Astrocyte (in vitro differentiated cells and primary cell): ENCODE measurements at regions not wholly inside any gene's neighbourhood (a gene's known extent, or its start where the extent isn't known, plus 50 kb on each side); places are given as distances from the start of the nearest gene placed in this dataset.

Source experiments
- DNase-seq: peaks from one replicate; pipeline ENCODE4 v3.0.0-alpha.2; 2010; ENCODE audit warnings: low read depth
- FAIRE-seq: peaks from 2 replicates; lab custom pipeline; 2011; peaks lifted over from hg19 to GRCh38; lab: Jason Lieb, UNC
- H2AFZ ChIP-seq: 2 replicates; pipeline ENCODE4 v1.6.0; 2012; ENCODE audit warnings: low read depth, low read length, inconsistent platforms
- H3K27ac ChIP-seq: 2 replicates; pipeline ENCODE4 v1.5.1; 2011; ENCODE audit warnings: low read depth, low read length, inconsistent platforms
- H3K27me3 ChIP-seq: 2 replicates; pipeline ENCODE4 v1.6.0; 2011; ENCODE audit warnings: low read length, inconsistent platforms; ENCODE audit not compliant: insufficient read depth
- H3K36me3 ChIP-seq: 2 replicates; pipeline ENCODE4 v1.5.1; 2011; ENCODE audit warnings: low read length, inconsistent platforms; ENCODE audit not compliant: insufficient read depth
- H3K4me1 ChIP-seq: 2 replicates; pipeline ENCODE4 v1.5.1; 2011; ENCODE audit warnings: low read length, inconsistent platforms; ENCODE audit not compliant: insufficient read depth
- H3K4me2 ChIP-seq: 2 replicates; pipeline ENCODE4 v1.6.0; 2012; ENCODE audit warnings: low read length, inconsistent platforms
- H3K4me3 ChIP-seq: 2 replicates; pipeline ENCODE4 v1.5.1; 2011; ENCODE audit warnings: low read depth, mild to moderate bottlenecking, low read length, inconsistent platforms; ENCODE audit not compliant: insufficient read depth
- H3K79me2 ChIP-seq: 2 replicates; pipeline ENCODE4 v1.6.0; 2012; ENCODE audit warnings: mild to moderate bottlenecking, low read length, inconsistent platforms; ENCODE audit not compliant: insufficient read depth
- H3K9ac ChIP-seq: 2 replicates; pipeline ENCODE4 v1.6.0; 2012; ENCODE audit warnings: mild to moderate bottlenecking, low read length, inconsistent platforms
- H3K9me3 ChIP-seq: 2 replicates; pipeline ENCODE4 v1.5.1; 2012; ENCODE audit warnings: low read depth, mild to moderate bottlenecking, low read length, inconsistent platforms; ENCODE audit not compliant: insufficient read depth
- H4K20me1 ChIP-seq: 2 replicates; pipeline ENCODE4 v1.6.0; 2012; ENCODE audit warnings: low read length, inconsistent platforms; ENCODE audit not compliant: insufficient read depth
- H3K27ac Mint-ChIP-seq: one replicate; pipeline ENCODE4 v1.8.0; 2021; ENCODE audit warnings: mild to moderate bottlenecking, mixed read lengths; ENCODE audit not compliant: unreplicated experiment
- H3K27me3 Mint-ChIP-seq: one replicate; pipeline ENCODE4 v1.8.0; 2021; ENCODE audit warnings: low read depth, mixed read lengths; ENCODE audit not compliant: unreplicated experiment
- H3K36me3 Mint-ChIP-seq: one replicate; pipeline ENCODE4 v1.8.0; 2021; ENCODE audit warnings: low read depth, mixed read lengths; ENCODE audit not compliant: unreplicated experiment
- H3K4me1 Mint-ChIP-seq: one replicate; pipeline ENCODE4 v1.8.0; 2021; ENCODE audit warnings: low read depth, mixed read lengths; ENCODE audit not compliant: unreplicated experiment
- H3K4me3 Mint-ChIP-seq: one replicate; pipeline ENCODE4 v1.8.0; 2021; ENCODE audit warnings: mild to moderate bottlenecking, moderate library complexity, mixed read lengths; ENCODE audit not compliant: unreplicated experiment
- H3K9me3 Mint-ChIP-seq: one replicate; pipeline ENCODE4 v1.8.0; 2021; ENCODE audit warnings: mild to moderate bottlenecking, mixed read lengths; ENCODE audit not compliant: unreplicated experiment
- EZH2 ChIP-seq: IDR thresholded peaks from 2 replicates; pipeline ENCODE4 v1.6.1; 2012; ENCODE audit warnings: mild to moderate bottlenecking, low read length, inconsistent platforms; ENCODE audit not compliant: insufficient read depth
- TF ChIP-seq, protein P1 (sequence below): IDR thresholded peaks from 2 replicates; pipeline ENCODE4 v1.5.1; 2011; ENCODE audit warnings: low read depth, mild to moderate bottlenecking, inconsistent platforms, low read length, moderate library complexity; ENCODE audit not compliant: insufficient read depth

- peaks cover 2% of the 10 kb centered on the region for H3K9me3 Mint-ChIP-seq
- Histone ChIP-seq H3K4me1 (no peaks in the 10 kb centered on the region), H3K9me3 (no peaks in the 10 kb centered on the region), H2AFZ (no peak overlapping the region), H3K4me2 (no peak overlapping the region), H3K79me2 (no peaks in the 10 kb centered on the region), H4K20me1 (no peaks in the 10 kb centered on the region), H3K9ac (no peak overlapping the region), H3K36me3 (no peaks in the 10 kb centered on the region), H3K27me3 (peaks cover 14% of the 10 kb centered on the region), H3K27ac (no peak overlapping the region), H3K4me3 (no peak overlapping the region)
- no peak for TF ChIP-seq EZH2
- TF ChIP-seq, protein P1, sequence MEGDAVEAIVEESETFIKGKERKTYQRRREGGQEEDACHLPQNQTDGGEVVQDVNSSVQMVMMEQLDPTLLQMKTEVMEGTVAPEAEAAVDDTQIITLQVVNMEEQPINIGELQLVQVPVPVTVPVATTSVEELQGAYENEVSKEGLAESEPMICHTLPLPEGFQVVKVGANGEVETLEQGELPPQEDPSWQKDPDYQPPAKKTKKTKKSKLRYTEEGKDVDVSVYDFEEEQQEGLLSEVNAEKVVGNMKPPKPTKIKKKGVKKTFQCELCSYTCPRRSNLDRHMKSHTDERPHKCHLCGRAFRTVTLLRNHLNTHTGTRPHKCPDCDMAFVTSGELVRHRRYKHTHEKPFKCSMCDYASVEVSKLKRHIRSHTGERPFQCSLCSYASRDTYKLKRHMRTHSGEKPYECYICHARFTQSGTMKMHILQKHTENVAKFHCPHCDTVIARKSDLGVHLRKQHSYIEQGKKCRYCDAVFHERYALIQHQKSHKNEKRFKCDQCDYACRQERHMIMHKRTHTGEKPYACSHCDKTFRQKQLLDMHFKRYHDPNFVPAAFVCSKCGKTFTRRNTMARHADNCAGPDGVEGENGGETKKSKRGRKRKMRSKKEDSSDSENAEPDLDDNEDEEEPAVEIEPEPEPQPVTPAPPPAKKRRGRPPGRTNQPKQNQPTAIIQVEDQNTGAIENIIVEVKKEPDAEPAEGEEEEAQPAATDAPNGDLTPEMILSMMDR = no peak
- DNase-seq (no peak), FAIRE-seq (no peak)
- peaks cover 9% of the 10 kb centered on the region for H3K4me1 Mint-ChIP-seq
- no peak overlapping the region for H3K4me3 Mint-ChIP-seq
- H3K27ac Mint-ChIP-seq = no peak overlapping the region
- H3K27me3 Mint-ChIP-seq = peaks cover 7% of the 10 kb centered on the region
- H3K36me3 Mint-ChIP-seq = no peaks in the 10 kb centered on the region
These were observed 128.5 kb upstream of the HS3ST2 start for GRCh38 chr16:22685459-22685830.

DNA sequence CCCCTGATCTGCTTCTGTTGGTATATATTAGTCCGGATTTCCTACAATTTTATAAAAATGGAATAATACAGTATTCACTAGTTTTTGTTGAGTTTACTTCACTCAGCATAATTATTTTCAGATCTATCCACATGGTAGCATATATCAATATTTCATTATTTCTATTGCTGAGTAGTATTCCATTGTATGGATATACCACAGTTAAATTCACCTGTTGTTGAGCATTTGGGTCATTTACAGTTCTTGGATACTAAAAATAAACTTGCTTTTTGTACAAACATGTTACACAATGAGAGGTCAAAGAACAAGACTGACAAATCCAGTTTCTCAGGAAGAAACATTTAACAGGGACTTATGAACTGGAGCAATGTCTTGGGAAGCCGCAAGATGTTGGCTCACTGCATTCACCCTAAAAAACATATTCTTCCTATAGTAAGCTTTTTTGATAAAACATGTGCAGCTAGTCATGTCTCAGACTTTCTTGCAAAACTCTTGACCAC, 126.9 kb upstream of the HS3ST2 start:
- Mint-ChIP-seq H3K4me1 (peaks cover 5% of the 10 kb centered on the region), H3K27ac (no peak overlapping the region), H3K36me3 (no peaks in the 10 kb centered on the region), H3K9me3 (peaks cover 2% of the 10 kb centered on the region), H3K27me3 (peaks cover 7% of the 10 kb centered on the region), H3K4me3 (no peak overlapping the region)
- DNase-seq (no peak), FAIRE-seq (no peak)
- Histone ChIP-seq H3K4me2 (no peak overlapping the region), H3K4me3 (no peak overlapping the region), H4K20me1 (no peaks in the 10 kb centered on the region), H3K79me2 (no peaks in the 10 kb centered on the region), H3K36me3 (no peaks in the 10 kb centered on the region), H3K27ac (no peak overlapping the region), H3K4me1 (no peaks in the 10 kb centered on the region), H3K9me3 (no peaks in the 10 kb centered on the region), H2AFZ (no peak overlapping the region), H3K27me3 (peaks cover 6% of the 10 kb centered on the region), H3K9ac (no peak overlapping the region)
- TF ChIP-seq, protein P1 = no peak
- TF ChIP-seq EZH2 = no peak

- H4K20me1 ChIP-seq = no peaks in the 10 kb centered on the region
- Mint-ChIP-seq H3K27ac (no peak overlapping the region), H3K27me3 (peaks cover 7% of the 10 kb centered on the region), H3K4me3 (no peak overlapping the region), H3K9me3 (peaks cover 2% of the 10 kb centered on the region), H3K4me1 (peaks cover 5% of the 10 kb centered on the region), H3K36me3 (no peaks in the 10 kb centered on the region)
- TF ChIP-seq, protein P1 = no peak
- TF ChIP-seq EZH2 = no peak
- no peak overlapping the region for H3K27ac ChIP-seq
- H3K9me3 ChIP-seq = no peaks in the 10 kb centered on the region
- H3K79me2 ChIP-seq = no peaks in the 10 kb centered on the region
- no peaks in the 10 kb centered on the region for H3K36me3 ChIP-seq
- FAIRE-seq (no peak), DNase-seq (no peak)
- no peak overlapping the region for H3K4me3 ChIP-seq
- H3K4me1 ChIP-seq = no peaks in the 10 kb centered on the region
- peaks cover 4% of the 10 kb centered on the region for H3K27me3 ChIP-seq
- H2AFZ ChIP-seq = no peak overlapping the region
- H3K4me2 ChIP-seq = no peak overlapping the region
- H3K9ac ChIP-seq = no peak overlapping the region
These were observed 125.5 kb upstream of the HS3ST2 start for GRCh38 chr16:22688463-22688862.
